Tibial nerve (tissue), 4 donors: ENCODE measurements at regions not wholly inside any gene's neighbourhood (a gene's known extent, or its start where the extent isn't known, plus 50 kb on each side); places are given as distances from the start of the nearest gene placed in this dataset.

Experiments
- EP300 ChIP-seq, 2 donors: sonication (generic); formaldehyde crosslinking; IDR thresholded peaks; one replicate each; pipeline ENCODE4 v1.6.1; 2017; ENCODE audit warnings: antibody characterized with exemption in 2 of 2, mild to moderate bottlenecking in 1 of 2
- POLR2A ChIP-seq, 2 donors: fragments of 450-650 bp; IDR thresholded peaks; one replicate each; pipeline ENCODE4 v1.6.1; 2017; ENCODE audit warnings: antibody characterized with exemption in 2 of 2, mild to moderate bottlenecking in 2 of 2, moderate library complexity in 2 of 2
- TF ChIP-seq, protein P1 (sequence below), 5 experiments: fragments of 200-600 bp in 3 of 5; fragments of 450-650 bp in 2 of 5; sonication (generic) in 3 of 5; IDR thresholded peaks; one replicate each; pipeline ENCODE4 v1.5.1; 2016 to 2019; ENCODE audit warnings: antibody characterized with exemption in 5 of 5, mild to moderate bottlenecking in 3 of 5, moderate library complexity in 2 of 5

DNA sequence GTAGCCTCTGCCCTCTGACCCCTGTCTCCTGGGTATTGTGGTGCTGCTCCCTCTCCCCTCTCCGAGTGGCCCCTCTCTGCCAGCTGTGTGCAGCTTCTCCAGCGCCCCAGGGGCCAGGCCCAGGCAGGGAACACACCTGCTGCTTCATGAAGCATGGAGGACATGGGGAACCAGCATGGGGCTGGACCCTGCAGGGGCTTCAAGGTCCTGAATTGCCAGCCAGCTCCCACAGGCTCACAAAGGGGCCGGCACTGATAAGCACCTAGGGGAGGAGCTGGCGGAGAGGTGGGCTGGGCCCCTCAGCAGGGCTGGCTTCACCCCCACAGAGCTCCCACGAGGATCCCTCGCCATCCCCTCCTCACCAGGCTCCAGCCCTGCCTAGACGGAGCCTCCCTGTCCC is 77.4 kb upstream of the GPC1 start:
- TF ChIP-seq, protein P1, sequence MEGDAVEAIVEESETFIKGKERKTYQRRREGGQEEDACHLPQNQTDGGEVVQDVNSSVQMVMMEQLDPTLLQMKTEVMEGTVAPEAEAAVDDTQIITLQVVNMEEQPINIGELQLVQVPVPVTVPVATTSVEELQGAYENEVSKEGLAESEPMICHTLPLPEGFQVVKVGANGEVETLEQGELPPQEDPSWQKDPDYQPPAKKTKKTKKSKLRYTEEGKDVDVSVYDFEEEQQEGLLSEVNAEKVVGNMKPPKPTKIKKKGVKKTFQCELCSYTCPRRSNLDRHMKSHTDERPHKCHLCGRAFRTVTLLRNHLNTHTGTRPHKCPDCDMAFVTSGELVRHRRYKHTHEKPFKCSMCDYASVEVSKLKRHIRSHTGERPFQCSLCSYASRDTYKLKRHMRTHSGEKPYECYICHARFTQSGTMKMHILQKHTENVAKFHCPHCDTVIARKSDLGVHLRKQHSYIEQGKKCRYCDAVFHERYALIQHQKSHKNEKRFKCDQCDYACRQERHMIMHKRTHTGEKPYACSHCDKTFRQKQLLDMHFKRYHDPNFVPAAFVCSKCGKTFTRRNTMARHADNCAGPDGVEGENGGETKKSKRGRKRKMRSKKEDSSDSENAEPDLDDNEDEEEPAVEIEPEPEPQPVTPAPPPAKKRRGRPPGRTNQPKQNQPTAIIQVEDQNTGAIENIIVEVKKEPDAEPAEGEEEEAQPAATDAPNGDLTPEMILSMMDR (IDR thresholded peaks at IDR 0.05): no peak
- TF ChIP-seq POLR2A (IDR thresholded peaks at IDR 0.05) (no peak), EP300 (IDR thresholded peaks at IDR 0.05) (no peak)
